ENCODE measurements at regions not wholly inside any gene's neighbourhood (a gene's known extent, or its start where the extent isn't known, plus 50 kb on each side); places are given as distances from the start of the nearest gene placed in this dataset.

GRCh38 chr6:115302731-115303130 lies 758.0 kb downstream of the FRK start:
- TF ChIP-seq CTCF (IDR thresholded peaks at IDR 0.05) (no peak), EZH2phosphoT487 (IDR thresholded peaks at IDR 0.05) (no peak), EZH2 (IDR thresholded peaks at IDR 0.05) (no peak)

Measured in neural progenitor cell (in vitro differentiated cells).